Activated CD8-positive, alpha-beta memory T cell treated with anti-CD3 and anti-CD28 coated beads for 48 hours (primary cell): ENCODE measurements at regions not wholly inside any gene's neighbourhood (a gene's known extent, or its start where the extent isn't known, plus 50 kb on each side); places are given as distances from the start of the nearest gene placed in this dataset.
"Not testable (repeated sequence)": the region's sequence is repeated elsewhere in the genome, so short reads cannot be mapped to it uniquely, and the experiment has no call there.

Experiments
- DNase-seq, 3 experiments: peaks; one replicate each; pipeline ENCODE4 v3.0.0-alpha.2; 2020; ENCODE audit warnings: low read depth in 2 of 3, low spot score in 2 of 3

GRCh38 chr11:122401581-122401980 lies 253.9 kb upstream of the UBASH3B start:
- not testable (repeated sequence) for DNase-seq

DNA sequence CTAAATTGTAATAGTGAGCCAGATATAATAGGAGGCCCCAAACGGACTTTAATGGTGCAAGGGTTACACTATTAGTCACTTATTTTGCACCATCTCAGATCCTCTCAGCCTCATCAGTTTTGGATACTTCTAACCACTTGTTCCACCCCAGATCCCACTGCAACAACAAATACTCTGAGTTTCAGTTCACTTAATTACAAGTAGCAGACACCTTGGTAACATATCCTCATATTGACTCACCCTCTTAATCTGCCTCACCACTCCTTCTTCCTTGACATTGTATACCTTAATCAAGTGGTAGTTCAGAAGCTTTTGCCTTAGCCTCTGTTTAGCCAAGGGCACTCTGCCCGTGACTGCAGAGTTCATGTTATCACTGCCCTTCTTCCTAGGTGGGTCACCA lies 256.1 kb upstream of the UBASH3B start:
- no peak for DNase-seq

DNA sequence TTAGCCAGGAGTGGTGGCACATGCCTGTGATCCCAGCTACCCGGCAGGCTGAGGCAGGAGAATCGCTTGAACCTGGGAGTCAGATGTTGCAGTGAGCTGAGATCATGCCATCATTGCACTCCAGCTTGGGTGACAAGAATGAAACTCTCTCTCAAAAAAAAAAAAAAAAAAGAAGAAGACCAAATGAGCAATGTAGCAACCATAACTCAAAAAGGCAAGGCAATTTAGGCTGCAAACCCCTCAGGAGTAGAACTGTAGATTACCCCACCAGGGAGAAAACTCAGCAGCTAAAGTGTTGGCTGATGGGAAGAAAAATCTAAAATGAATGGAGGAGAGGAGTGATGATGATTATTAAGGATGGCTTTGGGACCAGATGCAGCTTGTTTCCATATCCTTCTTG lies 256.7 kb upstream of the UBASH3B start:
- DNase-seq, result no peak

GRCh38 chr11:122398167-122398566 lies 257.4 kb upstream of the UBASH3B start:
- DNase-seq, result no peak

GRCh38 chr11:122395282-122395681 lies 260.2 kb upstream of the UBASH3B start:
- no peak for DNase-seq

DNA sequence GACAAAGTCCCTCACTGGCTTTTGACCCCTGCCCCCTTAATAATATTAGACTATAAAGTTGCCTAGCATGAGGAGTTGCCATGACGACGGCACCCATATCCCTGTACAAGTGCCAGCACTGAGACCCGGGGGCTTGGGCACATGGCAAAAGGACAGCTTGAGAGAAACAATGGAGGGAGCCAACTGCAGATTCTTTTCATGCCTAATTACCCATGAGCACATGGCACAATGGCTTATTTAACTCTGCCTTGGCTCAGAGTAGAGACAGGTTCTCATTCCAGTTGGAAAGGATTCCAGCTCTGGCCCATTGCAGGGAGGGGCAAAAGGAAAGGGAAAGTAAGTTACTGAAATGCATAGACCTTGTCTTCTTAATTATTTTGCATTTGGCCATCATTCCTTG lies 261.2 kb upstream of the UBASH3B start:
- no peak for DNase-seq

DNA sequence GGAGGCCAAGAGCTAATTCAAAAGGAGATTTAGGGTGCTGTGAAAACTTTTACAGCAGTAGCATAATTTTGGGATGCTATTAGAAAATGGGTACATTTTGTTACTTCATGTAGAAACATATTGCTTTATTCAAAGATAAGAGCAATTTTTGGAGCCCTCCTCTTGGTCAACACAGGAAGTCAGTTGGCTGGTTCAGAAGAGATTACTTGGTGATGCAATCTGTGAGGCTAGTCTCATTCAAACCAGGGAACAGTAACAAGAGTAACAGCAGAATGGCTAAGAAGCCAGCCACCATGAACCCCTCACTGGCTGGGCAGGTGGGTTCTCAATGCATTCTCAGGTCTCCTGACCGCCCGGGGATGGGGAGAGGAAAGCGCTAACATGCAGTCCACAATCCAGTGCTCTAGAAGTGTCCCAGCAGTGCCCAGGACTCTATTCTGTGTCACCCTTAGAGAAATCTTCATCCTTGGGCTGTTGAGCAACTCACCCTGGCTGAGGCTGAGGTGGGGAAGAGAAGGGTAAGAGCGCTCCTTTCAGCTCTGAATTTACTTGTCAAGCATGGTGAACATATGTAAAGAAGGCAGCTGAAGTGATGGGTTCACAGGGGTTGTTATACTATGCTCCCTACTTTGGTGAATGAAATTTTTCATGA lies 262.2 kb upstream of the UBASH3B start:
- DNase-seq, result no peak

DNA sequence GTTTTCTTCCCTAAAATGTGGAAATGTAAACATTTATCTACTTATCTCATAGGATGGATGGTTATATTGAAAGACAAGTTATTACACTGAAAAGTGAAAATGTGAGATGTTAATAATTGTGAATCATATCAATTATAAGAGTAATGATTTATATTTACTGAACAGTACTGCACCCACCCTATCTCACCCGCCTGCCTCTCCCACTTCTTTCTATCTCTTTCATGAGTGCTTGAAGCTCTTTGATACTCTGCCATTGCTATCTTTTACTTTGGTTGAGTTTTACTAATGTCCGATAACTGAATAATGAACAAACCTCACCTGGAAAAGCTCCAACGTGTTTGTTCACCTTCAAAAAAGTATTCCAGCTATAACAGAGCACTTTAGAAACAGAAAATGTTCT lies 263.0 kb upstream of the UBASH3B start:
- DNase-seq, result no peak

DNA sequence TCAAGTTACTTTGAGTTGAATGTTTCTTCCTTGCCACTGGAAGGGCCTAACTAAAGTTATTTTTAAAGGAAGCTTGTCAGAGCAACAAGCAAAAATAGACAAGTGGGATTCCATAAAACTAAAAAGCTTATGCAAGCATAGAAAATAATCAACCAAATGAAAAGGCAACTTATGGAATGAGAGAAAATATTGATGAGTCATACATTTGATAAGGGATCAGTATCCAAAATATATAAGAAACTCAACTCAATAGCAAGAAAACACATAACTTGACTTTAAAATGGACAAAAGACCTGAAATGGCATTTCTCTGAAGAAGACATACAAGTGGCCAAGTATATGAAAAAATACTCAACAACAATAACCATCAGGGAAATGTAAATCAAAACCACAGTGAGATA lies 264.5 kb upstream of the UBASH3B start:
- no peak for DNase-seq

GRCh38 chr11:122383186-122383585 lies 267.2 kb upstream of the BLID start:
- no peak for DNase-seq

DNA sequence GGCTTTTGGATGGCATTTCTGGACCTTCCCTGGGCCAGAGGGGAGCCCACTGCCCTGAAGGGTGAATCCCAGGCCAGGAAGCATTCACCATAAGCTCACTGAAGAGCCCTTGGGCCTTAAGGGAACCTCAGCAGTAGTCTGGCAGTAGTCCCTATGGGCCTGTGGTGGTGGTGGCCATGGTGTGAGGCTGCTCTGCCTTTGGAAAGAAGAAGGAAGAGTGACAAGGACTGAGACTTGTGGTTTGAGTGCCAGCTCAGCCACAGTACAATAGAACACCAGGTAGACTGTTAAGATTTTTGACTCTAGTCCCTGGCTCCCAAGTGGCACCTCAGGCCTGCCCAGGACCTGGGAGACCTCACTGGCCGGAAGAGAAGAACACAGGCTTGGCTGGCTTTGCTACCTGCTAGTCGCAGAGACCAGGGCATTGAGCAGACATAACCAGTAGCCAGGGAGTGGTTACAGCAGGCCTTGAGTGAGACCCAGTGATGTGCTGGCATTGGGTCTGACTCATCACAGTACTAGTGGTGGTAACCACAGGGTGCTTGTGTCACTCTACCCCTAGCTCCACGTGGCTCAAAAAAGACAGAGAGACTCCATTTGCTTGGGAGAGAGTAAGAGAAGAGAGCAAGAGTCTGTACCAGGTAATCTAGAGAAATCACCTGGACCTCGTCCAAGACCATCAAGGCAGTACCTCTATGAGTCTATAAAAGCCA lies 259.8 kb upstream of the BLID start:
- no peak for DNase-seq

- no peak for DNase-seq
These were observed 252.8 kb upstream of the BLID start for GRCh38 chr11:122368796-122369195.

DNA sequence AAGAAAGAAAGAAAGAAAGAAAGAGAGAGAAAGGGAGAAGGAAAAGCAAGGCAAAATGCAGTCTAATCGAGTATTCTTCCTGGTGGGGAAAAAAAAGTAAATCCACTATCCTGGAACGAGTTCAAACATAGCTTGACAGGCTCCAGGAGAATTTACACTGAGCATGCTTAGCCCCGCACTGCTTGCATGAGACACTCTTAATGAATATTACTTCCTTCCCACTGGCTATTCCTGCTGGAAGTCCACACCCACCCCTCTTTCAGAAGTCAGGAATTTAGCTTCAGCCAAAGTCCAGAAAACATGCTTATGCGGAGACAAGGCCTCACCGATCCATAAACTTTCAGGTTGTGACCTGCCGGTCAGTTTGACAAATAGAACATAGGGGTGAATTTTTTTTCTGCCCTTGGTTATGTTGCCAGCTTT lies 251.8 kb upstream of the BLID start:
- DNase-seq, result no peak

GRCh38 chr11:122365610-122366360 lies 249.8 kb upstream of the BLID start:
- no peak for DNase-seq

DNA sequence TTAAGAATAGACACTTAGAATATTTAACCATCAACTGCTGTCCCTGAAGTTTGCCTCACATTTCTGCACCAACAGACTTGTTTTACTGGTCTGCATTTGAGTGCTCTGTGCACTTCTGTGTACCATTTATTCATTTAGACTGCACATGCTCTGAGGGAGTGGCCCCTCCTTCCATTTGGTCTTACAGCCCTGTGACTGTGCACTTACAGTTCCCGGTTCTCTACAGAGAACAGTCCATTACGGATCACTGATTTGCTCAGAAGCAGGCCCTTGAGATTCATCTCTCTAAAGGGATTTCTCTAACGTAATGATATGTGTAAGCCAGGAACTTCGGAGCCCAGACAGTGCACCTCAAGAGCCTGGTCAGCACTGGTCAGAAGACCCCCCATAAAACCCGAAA lies 247.3 kb upstream of the BLID start:
- no peak for DNase-seq

- DNase-seq, result no peak
These were observed 246.4 kb upstream of the BLID start for GRCh38 chr11:122362381-122362780.

GRCh38 chr11:122360875-122361274 lies 244.9 kb upstream of the BLID start:
- DNase-seq, result no peak

- no peak for DNase-seq
These were observed 243.1 kb upstream of the BLID start for GRCh38 chr11:122359081-122359571.

- no peak for DNase-seq
These were observed 242.3 kb upstream of the BLID start for GRCh38 chr11:122358292-122358691.

DNA sequence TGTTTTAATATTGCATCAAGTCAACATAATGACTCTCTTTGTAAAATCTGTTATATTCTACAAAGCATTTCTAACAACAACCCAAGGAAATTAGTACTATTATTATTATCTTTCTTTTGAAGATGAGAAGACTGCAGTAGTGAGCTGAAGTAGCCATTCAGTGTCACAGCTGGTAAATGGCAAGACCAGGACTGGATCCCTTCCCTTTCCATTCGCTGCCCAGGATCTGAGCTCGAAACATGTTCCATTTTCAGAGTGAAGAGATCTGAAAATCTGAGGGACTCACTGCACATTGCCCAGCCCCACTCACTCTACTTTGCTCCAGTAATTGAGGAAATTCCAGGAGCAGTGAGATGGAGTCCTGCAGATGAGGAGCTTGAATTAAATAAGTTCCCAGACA lies 240.0 kb upstream of the BLID start:
- DNase-seq, result no peak

- DNase-seq, result no peak
These were observed 238.1 kb upstream of the BLID start for GRCh38 chr11:122354025-122354697.

- no peak for DNase-seq
These were observed 237.5 kb upstream of the BLID start for GRCh38 chr11:122353561-122353960.
